ENCODE measurements at regions not wholly inside any gene's neighbourhood (a gene's known extent, or its start where the extent isn't known, plus 50 kb on each side); places are given as distances from the start of the nearest gene placed in this dataset.

- no peak overlapping the region for H3K4me3 ChIP-seq
- intact Hi-C loops (cut with DNase I), result no loop called here
- no peaks in the 10 kb centered on the region for H3K27me3 ChIP-seq
- H3K27ac ChIP-seq, result no peak overlapping the region
- no peak for DNase-seq
- H3K4me1 ChIP-seq, result no peaks in the 10 kb centered on the region
- 89 to 91% methylated on average over 2 of the region's 2 CpGs for WGBS, 2 donors
- no peak for TF ChIP-seq CTCF (IDR thresholded peaks at IDR 0.05)
- TF ChIP-seq POLR2A (IDR thresholded peaks at IDR 0.05), result no peak
- no peak for TF ChIP-seq POLR2AphosphoS5 (IDR thresholded peaks at IDR 0.05)
- no peak for TF ChIP-seq EP300 (IDR thresholded peaks at IDR 0.05)
- H3K36me3 ChIP-seq, result no peaks in the 10 kb centered on the region
- H3K9me3 ChIP-seq, result no peaks in the 10 kb centered on the region
Observed at GRCh38 chr9:7957803-7958202, 158.2 kb upstream of the DMAC1 start.

- H3K4me3 ChIP-seq, result no peak overlapping the region
- H3K4me1 ChIP-seq, result no peaks in the 10 kb centered on the region
- DNase-seq, result no peak
- 60 to 83% methylated on average over 1 of the region's 1 CpG for WGBS, 2 donors
- H3K27me3 ChIP-seq, result no peaks in the 10 kb centered on the region
- intact Hi-C loops (cut with DNase I), result no loop called here
- no peak for TF ChIP-seq POLR2AphosphoS5 (IDR thresholded peaks at IDR 0.05)
- no peak for TF ChIP-seq EP300 (IDR thresholded peaks at IDR 0.05)
- no peak for TF ChIP-seq POLR2A (IDR thresholded peaks at IDR 0.05)
- TF ChIP-seq CTCF (IDR thresholded peaks at IDR 0.05), result no peak
- H3K36me3 ChIP-seq, result no peaks in the 10 kb centered on the region
- H3K27ac ChIP-seq, result no peak overlapping the region
- H3K9me3 ChIP-seq, result no peaks in the 10 kb centered on the region
Observed at GRCh38 chr9:7947577-7947976, 148.0 kb upstream of the DMAC1 start.

- H3K27ac ChIP-seq, result no peak overlapping the region
- 92% methylated on average over 3 of the region's 3 CpGs for WGBS, 2 donors
- no peaks in the 10 kb centered on the region for H3K9me3 ChIP-seq
- no peak overlapping the region for H3K4me3 ChIP-seq
- no peaks in the 10 kb centered on the region for H3K36me3 ChIP-seq
- no peak for DNase-seq
- intact Hi-C loops (cut with DNase I), result no loop called here
- no peak for TF ChIP-seq POLR2AphosphoS5 (IDR thresholded peaks at IDR 0.05)
- no peak for TF ChIP-seq EP300 (IDR thresholded peaks at IDR 0.05)
- no peak for TF ChIP-seq POLR2A (IDR thresholded peaks at IDR 0.05)
- TF ChIP-seq CTCF (IDR thresholded peaks at IDR 0.05), result no peak
- H3K4me1 ChIP-seq, result no peaks in the 10 kb centered on the region
- no peaks in the 10 kb centered on the region for H3K27me3 ChIP-seq
Observed at GRCh38 chr9:7946458-7946857, 146.9 kb upstream of the DMAC1 start.

- Histone ChIP-seq H3K4me3 (no peak overlapping the region), H3K36me3 (no peaks in the 10 kb centered on the region), H3K27me3 (no peaks in the 10 kb centered on the region), H3K27ac (no peak overlapping the region), H3K9me3 (peaks cover 0 to 4% (median 2%) of the 10 kb centered on the region in 4 donors), H3K4me1 (no peaks in the 10 kb centered on the region)
- 13 to 56% methylated on average over 2 of the region's 2 CpGs for WGBS, 2 donors
- no peak for DNase-seq
- intact Hi-C loops (cut with DNase I), result no loop called here
- TF ChIP-seq POLR2AphosphoS5 (IDR thresholded peaks at IDR 0.05) (no peak), EP300 (IDR thresholded peaks at IDR 0.05) (no peak), POLR2A (IDR thresholded peaks at IDR 0.05) (no peak), CTCF (IDR thresholded peaks at IDR 0.05) (no peak)
Observed at GRCh38 chr9:7944572-7944971, 145.0 kb upstream of the DMAC1 start.

GRCh38 chr9:7937761-7938491 is 138.3 kb upstream of the DMAC1 start:
- Histone ChIP-seq H3K36me3 (no peaks in the 10 kb centered on the region), H3K27ac (no peak overlapping the region), H3K9me3 (peaks cover 0 to 7% (median 2%) of the 10 kb centered on the region in 4 donors), H3K4me1 (no peaks in the 10 kb centered on the region), H3K4me3 (no peak overlapping the region), H3K27me3 (no peaks in the 10 kb centered on the region)
- WGBS, 2 donors, result 33 to 74% methylated on average over 7 of the region's 7 CpGs
- DNase-seq, result no peak
- no peak for TF ChIP-seq POLR2A (IDR thresholded peaks at IDR 0.05)
- no peak for TF ChIP-seq CTCF (IDR thresholded peaks at IDR 0.05)
- TF ChIP-seq POLR2AphosphoS5 (IDR thresholded peaks at IDR 0.05), result no peak
- TF ChIP-seq EP300 (IDR thresholded peaks at IDR 0.05), result no peak
- intact Hi-C loops (cut with DNase I), result no loop called here
